ENCODE measurements at regions not wholly inside any gene's neighbourhood (a gene's known extent, or its start where the extent isn't known, plus 50 kb on each side); places are given as distances from the start of the nearest gene placed in this dataset.

DNA sequence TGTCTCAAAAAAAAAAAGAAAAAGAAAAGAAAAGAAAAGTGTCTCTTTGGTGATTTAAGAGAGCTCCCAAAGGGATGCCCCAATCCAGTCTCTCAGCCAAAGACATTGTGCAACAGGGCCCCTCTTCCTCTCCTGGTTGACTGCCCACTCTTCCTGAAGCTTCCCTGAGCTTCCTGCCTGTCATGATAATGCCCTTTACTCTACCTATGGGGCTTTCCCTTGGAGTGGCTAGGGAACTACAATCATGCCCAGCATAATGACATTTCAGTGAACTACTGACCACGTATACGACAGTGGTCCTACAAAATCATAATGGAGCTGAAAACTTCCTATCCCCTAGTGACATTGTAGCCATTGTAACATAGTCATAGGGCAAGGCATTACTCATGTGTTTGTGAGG is 118.0 kb downstream of the RASSF10 start:
- TF ChIP-seq CTCF (IDR thresholded peaks at IDR 0.05) (no peak), POLR2AphosphoS5 (IDR thresholded peaks at IDR 0.05) (no peak)

Data from stomach (tissue), 4 donors.